ENCODE measurements at regions not wholly inside any gene's neighbourhood (a gene's known extent, or its start where the extent isn't known, plus 50 kb on each side); places are given as distances from the start of the nearest gene placed in this dataset.

DNA sequence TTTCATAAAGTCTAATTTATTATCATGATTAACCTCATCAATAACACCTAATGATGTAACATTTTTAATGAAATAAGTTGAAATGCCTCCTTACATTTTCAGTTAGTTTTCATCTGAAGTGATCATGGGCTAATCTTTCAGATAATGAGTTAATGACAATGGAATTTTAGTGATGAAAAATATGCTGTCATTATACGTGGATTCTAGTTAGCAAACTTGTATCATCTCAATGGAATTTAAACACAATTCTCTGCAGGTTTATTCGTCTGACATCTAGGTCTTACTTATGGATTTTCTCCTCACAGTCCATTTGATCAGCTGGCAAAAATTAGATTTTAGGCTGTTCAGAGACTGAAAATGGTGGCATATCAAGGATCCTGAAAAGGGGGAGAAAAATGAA lies 885.0 kb downstream of the SLC4A3 start:
- DNase-seq, result no peak

DNA sequence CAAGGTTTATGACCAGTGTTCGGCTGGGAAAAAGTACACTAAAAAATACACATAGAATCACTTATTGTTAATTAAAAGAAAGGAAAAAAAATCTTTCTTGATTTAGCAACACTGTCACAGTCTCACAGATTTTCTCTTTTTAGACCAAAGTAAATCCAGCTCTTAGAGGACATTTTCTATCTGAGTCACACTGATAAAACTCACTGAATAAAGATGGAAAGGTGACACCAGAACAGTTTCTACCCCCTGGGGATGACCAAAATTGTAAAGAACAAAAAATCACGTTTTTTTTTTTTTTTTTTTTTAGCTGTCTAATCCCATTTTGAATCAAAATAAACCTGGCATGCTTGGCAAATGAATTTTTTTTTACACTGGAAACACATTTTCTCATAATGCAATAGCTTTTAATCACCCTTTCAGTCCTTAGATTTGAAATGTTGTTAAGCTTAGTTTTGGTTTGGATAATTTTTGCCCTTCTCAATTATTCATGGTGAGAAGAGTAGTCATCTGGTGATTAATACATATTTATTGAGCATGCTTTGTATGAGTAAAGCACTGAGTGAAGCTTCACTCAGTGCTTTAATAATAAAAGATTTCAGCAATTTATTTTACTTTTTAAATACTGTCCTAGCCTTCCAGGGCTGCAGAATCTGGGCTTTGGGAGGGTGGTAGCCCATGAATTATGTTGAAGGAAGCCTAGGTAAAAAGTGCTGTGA lies 886.3 kb downstream of the SLC4A3 start:
- no peak for DNase-seq

DNA sequence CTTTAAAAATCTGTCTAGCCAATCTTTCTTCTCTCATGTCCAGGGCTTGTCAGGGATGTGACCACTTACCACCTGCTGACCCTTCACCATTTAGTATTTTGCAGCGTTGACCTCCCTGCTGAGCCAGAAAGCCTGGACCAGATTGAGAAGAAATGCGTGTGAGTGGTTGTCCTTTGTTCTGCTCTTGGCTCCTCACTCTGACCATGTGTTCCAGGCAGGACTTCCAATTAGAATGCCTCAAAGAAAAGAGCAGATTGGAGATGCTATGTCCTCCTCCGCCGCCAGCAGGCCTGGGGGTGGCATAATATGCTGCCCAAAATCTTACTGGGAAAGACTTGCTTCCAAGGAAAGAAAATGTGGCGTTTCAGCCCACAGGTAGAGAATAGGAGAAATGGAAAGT lies 894.1 kb downstream of the SLC4A3 start:
- DNase-seq, result no peak

DNA sequence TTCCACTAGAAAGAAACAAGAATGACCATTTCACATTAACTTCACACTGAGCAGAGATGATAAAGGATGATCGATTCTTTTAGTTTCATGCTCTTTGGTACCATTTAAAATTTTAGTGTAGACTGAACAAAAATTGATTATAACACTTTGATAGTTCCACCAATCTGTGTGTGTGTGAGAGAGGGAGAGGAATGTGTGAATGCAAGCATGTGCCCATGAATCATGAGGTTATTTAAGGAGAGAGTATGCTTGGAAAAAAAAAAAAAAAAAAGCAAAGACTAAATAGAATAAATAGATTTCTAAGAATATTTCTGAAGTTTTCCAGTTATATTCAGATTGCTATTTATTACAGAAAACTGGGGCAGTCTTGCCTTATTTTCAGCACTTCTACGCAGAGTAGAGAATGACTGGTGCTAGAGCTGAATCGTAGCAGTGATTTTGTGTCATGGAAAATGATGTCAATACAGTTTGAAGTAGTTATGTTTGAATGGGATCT lies 900.8 kb downstream of the SLC4A3 start:
- DNase-seq, result no peak

DNA sequence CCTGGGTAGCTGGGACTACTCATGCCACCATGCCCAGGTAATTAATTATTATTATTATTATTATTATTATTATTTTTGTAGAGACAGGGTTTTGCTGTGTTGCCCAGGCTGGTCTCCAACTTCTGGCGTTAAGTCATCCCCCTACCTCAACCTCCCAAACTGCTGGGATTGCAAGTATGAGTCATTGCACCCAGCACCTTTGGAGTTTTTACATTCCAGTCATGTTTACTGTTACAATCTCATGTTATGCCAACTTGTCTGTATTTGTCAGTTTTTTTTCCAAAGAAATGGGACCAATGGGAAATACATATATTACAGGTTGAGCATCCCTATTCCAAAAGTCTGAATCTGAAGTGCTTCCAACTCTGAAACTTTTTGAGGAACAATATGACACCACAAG lies 903.8 kb downstream of the SLC4A3 start:
- DNase-seq, result no peak

DNA sequence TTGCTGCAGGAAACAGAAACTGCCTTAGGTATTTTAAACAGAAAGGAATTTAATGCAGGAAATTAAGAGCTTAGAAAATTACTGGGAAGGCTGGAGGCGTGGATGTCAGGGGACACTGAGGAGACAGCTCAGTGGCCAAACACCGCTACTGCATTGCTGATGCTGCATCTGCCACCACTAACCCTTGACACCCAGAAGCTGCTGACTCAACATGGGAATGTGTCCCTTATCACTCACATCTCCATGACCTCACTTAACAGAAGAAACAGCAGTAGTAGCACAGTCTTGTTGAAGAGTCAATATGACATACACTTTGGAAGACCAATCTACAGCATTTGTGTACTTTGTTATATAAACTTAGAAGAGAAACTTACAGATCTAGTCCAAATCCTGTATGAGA lies 906.1 kb downstream of the SLC4A3 start:
- DNase-seq, result no peak

DNA sequence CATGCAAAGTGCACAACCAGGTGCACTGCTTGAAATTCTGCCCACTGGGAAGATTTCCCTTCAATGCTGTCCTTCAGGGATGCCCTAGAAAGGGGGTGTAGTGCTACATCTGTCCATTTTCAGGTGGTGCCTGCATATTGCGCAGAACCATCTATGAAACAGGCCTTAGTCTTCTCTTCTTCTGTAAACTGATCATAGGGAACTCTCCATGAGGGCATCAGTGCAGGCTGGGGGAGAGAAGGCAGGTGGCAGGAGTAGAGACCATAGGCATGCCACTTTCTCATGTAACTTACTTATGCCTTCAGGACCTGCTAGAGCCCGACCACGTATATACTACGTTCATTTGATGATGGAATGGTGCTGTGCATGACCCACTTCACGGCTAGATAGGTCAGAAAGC lies 912.1 kb downstream of the SLC4A3 start:
- DNase-seq, result no peak

DNA sequence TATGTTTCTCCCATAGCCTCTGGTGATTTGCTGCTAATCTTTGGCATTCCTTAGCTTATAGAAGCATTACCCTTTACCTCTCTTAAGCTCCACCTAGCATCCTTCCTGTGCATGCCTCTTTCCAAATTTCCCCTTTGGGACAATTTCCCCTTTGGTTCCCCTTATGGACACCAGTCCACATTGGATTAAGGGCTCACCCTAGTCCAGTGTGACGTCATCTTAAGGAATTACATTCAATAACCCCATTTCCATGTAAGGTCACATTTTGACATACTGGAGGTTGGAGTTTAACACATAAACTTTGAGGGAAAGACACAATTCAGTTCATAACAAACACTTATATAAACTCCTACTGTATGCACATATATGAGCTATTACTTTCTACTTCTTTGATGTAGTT lies 916.6 kb downstream of the SLC4A3 start:
- DNase-seq, result no peak

DNA sequence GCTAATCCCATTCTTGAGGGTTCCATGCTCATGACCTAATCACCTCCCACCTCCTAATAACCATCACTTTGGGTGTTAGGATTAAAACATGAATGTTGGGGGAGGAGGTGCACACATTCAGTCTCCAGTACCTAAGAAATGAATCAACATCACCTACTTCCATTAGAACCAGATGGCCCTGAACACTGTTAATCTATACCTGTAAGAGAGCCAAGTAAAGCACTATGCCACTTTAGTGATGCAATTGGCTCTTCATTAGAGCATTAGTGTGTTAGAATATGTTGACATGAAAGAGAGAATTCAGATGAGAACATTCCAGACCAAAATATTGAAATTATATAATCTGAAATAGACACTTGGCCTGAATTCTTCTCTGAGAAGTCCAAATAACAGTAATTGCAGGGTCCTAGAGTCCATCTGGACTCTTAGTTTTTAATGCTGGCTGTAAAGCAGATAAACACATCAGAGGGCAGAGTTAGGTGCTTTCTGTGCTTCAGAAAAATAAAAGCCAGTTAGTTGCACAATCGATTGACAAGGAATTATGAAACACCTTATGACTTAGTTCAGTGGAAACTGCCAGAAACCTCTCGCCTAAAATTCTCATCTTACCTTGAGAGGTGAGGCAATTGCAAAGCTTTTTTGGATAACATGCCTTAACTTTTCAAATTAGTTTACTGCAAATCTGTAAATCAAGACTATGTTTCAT lies 923.7 kb downstream of the SLC4A3 start:
- DNase-seq, result no peak

DNA sequence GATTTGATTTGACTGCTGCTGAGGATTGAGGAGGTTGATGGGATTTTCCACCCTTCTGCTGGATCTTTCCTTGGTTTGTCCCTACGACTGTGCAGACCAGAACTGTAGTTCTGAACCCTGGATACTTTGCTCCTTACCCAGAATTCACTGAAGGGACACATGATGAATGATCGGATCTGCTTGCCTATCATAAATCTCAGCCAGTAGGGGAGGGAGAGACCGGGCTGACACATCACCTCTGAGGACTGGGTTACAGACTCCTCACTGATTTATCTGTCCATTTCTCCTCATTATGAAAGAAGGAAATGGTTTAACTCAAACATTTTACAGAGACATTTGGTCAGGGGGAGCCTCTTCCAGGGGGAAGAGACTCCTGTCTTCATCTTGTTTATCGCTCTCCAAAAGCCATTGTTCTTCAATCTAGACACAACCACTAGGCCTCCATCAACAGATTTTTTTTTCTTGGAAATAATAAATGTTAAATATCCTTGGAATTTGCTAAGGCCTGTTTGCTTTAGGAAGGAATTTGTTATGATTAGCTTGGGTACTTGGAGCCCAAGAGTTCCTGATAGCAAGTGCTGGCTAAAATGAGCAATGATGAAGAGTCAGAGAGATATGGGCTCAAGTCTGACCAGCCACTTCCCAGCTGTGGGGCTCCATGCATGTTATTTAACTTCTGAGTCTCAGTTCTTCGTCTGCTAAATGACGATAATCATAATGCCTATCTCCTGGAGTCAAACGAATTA lies 925.5 kb downstream of the SLC4A3 start:
- DNase-seq, result no peak

DNA sequence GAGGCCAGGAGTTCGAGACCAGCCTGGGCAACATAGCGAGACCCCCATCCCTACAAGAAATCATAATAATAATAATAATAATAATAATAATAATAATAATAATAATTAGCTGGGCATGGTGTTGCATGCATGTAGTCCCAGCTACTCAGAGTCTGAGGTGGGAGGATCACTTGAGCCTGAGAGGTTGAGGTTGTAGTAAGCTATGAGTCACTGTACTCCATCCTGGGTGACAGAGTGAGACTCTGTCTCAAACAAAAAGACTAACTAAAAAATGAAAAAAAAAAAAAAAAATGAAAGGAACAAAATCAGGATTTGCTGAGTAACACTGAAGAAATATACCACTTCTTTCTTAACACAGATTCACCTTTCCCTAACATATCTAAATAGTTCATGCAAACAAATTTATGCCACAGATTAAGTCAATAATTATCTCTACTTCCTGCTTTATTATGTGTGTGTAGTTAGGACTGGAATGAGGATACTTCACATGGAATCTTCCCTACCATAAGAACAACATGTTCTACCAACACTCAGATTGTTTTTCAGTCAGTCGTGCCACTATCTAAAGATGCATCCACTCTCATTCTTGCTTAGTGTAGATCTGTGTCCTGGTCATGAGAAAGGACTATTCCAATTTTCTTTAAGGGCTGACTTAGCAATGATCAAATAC lies 928.7 kb downstream of the SLC4A3 start:
- DNase-seq, result no peak

DNA sequence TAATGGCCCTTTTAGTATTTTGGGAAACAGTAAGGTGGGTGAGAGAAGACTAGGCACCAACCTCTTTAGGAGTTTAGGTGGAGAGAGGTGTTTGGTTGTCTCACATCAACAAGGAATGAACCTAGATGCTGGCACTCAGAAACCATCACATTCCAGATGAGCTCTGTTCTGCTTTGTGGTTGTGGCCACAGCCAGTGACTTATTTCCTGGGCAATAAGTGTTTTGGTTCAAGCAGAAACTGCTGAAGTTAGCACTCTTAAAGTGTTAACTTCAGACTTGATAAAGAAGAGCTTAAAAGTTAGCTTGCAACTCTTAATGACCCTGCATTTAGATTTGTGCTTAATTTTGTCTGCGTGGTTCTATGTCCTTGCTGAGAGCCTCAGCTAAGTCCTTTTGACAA lies 929.2 kb downstream of the SLC4A3 start:
- DNase-seq, result no peak

DNA sequence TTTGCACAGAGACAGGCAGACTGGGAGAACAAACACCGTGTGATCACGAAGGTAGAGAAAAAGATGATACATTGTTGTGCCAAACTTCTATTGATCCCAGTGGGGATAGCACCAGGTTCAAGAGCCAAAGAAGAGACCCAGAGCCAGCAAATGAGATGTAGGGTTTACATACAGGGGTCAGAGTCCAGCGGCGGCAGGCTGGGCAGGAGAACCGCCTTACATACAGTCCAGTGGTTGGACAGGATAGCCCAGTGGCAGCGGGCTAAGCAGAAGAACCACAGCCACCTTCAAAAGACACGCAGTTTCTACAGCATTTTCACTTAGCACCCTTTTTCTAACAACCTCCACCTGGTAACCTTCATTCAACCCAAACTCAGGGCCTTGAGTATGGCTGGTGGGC lies 932.8 kb downstream of the SLC4A3 start:
- DNase-seq, result no peak

DNA sequence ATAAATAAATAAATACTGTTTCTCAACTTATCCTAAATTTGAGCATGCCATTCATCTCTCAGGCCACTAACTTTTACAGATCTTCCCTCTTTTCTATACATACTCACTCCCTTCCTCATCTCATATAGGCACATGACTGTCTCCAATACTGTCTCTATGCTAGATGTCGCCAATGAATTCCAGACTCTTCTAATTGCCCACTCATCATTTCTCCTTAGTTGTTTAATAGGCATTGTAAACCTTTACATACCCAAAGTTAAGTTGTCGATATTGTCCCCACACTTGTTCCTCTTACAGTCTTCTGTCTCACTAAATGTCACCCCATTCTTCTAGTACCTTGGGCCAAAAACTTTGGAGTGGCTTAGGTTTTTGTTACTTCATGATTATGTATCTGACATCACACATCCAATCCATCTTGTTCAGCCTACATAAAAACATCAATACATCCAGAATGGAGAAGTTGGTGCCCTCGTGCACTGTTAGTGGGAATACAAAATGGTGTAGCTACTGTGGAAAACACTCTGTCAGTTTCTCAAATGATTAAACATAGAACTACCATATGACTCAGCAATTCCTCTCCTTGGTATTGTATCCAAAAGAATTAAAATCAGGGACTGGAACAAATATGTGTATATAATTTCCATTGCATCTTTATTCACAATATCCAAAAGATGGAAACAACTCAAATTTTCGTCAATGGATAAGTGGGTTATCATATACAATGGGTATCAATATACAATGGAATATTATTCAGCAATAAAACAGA lies 935.1 kb downstream of the SLC4A3 start:
- DNase-seq, result no peak

DNA sequence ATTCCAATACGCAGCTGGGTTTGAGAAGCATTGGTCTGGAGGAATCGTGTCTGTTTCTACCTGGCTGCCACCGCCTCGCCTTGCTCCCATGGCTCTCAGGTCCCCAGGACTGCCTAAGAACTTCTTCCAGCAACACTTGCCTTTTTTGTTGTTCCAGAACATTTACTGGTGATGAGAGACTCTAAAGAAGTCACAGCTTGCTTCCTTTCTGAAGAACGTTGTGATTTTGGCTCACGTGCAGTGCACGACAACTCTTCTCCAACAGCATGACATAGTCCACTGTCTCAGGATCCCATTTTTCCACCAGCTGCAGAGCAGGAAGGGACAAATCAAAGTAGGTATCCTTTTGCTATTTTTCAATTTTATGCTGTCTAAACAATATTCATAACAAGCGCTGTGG lies 940.9 kb downstream of the SLC4A3 start:
- DNase-seq, result no peak

DNA sequence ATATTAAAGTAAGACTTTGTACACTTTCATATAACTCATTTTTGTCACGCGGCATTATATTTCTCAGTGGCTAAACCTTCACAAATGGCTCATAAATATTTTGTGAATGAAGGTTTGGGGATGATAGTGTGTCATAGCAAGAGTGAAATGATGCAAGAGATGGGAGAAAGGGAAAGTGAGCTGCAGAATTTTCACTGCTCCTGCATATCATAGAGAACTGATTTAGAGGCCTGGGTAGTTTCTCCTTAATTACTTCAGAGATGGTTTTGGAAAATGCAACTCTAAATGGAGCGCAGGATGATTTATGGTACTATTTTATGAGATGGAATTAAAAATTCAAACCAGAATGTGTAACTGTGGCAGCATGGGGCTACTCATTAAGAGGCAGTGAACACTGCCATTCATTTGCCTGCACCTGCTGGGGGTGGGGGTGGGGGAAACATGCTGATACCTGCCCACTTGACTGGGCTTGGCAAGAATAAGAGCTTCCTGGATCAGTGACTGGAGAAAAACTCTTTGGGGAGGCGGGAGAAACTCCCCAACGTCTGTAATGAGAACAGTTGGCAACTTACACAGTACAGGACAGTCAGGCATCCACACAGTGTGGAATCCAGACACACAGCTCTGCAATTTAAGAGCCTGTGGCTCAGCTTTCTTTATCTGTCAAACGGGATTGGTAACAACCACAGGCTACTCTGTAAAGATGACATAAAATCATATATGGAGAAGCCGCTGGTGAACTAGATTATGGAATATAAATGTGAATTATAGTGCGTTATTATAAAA lies 941.9 kb downstream of the SLC4A3 start:
- peak; percentile 94 for DNase-seq

DNA sequence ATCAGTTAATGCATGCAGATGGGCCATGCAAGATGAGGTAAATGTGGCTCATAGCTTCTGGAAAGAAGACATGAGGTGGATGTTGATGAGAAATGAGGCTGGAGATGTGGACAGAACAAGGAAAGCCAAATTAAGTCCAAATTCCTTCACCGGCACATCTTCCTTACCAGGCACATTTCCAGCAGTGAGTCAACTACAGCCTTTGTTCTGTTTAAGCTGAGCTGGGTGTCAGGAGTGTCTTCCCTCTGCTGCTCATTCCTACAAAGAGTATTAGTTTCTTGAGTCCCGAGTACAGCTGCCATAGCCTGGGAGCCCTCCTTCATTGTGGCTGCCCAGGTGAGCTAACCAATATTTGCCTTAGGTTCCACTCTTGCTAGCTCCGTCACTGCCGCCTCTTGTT lies 945.0 kb downstream of the SLC4A3 start:
- DNase-seq, result no peak

DNA sequence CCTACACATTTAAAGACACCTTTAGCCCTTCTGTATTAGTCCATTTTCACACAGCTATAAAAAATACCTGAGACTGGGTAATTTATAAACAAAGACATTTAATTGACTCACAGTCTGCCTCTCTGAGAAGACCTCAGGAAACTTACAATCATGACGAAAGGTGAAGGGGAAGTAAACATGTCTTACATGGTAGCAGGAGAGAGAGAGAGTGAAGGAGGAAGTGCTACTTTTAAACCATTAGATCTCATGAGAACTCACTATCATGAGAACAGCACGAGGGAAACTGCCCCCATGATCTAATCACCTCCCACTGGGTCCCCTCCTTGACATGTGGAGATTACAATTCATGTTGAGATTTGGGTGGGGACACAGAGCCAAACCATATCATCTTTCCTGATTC lies 946.6 kb downstream of the SLC4A3 start:
- no peak for DNase-seq

DNA sequence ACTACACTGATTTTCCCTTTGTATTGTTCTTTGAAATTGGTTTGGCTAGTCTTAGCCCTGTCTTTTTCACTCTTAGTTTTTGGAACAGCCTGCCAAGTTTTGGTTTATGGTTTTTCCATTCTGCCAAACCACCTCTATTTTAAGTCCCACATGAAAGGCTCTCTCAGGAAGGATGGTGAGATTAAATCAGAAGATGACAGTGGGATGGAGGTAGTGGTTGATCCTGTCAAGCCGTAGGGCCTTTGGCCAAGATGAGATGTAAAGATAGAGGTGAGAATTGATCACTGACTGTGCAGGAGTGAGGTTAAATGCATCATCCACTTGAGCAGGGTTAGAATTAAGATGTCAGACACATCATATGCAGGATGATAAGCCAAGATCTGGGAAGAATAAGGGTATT lies 948.5 kb downstream of the SLC4A3 start:
- DNase-seq, result no peak

DNA sequence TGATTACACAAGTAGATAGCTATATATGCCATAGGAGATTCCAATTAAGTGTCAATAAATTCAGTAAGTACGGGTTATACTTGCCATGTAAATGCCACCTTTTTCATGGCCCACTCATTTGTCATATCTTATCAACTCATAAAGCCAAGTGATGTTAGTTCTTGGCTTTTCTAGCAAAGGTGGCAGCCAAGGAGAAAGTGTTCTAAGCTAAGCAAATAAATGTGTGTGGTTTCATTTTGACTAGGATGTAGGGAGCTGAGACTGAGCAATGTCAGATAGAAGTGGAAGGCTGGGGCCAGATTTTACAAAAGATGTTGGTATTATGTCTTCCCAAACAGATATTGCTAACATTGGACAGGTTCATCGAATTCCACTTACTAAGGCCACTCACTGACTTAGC lies 952.0 kb downstream of the SLC4A3 start:
- no peak for DNase-seq

DNA sequence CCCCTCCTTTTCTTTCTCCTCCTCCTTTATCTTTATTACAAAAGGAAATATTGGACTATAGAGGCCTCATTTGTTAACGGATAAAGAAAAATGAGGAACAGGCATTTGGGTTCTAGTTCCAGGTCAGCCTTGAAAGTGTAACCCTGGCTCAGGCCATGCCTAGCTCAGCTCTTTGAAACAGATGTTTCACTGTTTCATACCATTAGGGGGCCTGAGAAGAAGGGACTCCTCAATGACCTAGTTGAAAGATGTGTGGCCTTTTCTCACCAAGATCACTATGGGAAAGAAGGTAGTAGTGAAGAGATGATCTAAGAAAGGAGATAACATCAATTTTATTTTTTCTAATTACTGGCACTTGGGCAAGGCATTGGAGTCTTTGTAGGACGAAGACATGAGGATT lies 952.7 kb downstream of the SLC4A3 start:
- no peak for DNase-seq

DNA sequence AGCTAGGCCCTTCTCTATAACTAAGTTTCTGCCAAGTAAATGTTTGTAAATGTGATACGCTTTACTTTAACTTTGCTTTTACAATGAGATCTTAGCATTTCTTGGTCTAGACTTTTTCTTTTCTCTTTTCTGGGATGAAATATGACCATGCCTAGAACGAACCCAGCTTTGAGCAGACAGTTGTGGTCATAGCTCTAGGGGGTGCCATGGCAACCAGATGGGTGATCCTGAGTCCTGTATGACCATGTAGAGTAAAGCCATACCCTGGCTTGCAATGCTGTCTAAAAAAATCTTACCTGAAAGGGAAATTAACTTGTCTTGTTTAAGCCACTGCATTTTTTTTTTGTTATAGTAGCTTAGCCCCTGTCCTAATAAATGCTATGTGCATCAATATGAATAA lies 956.3 kb downstream of the SLC4A3 start:
- no peak for DNase-seq
